H1 (cell line): ENCODE measurements at regions not wholly inside any gene's neighbourhood (a gene's known extent, or its start where the extent isn't known, plus 50 kb on each side); places are given as distances from the start of the nearest gene placed in this dataset.

Source experiments
- CTCF ChIA-PET: fragments of 300-600 bp; sonication (Branson Sonifier 250); formaldehyde crosslinking; loops from one replicate; lab custom pipeline; 2021; ENCODE audit not compliant: partially characterized antibody; lab: Charles Lee
- POLR2A ChIA-PET: fragments of 300-600 bp; sonication (Branson Sonifier 250); formaldehyde crosslinking; loops from one replicate; lab custom pipeline; 2021; ENCODE audit warnings: inconsistent platforms; ENCODE audit not compliant: partially characterized antibody; lab: Charles Lee
- DNase-seq, 2 experiments: peaks; one replicate each; pipeline versions ENCODE4 v3.0.0 to v3.0.0-alpha.2; 2010 to 2022; ENCODE audit warnings: low spot score in 2 of 2, low read depth in 1 of 2, mixed read lengths in 1 of 2
- FAIRE-seq: peaks from 2 replicates; lab custom pipeline; 2011; peaks lifted over from hg19 to GRCh38; lab: Jason Lieb, UNC
- H2AFZ ChIP-seq: 2 replicates; pipeline ENCODE4 v1.8.1; 2012; ENCODE audit warnings: low read length, inconsistent platforms
- H2AK5ac ChIP-seq: 2 replicates; pipeline ENCODE4 v1.6.1; 2013; ENCODE audit warnings: low read depth, low read length
- H2BK120ac ChIP-seq: replicated peaks from 2 replicates; pipeline ENCODE3; 2013; ENCODE audit warnings: low read depth, low read length, inconsistent platforms
- H2BK12ac ChIP-seq: 2 replicates; pipeline ENCODE4 v1.6.1; 2013; ENCODE audit warnings: low read depth, low read length
- H2BK15ac ChIP-seq: 2 replicates; pipeline ENCODE4 v1.6.1; 2013; ENCODE audit warnings: low read length
- H2BK20ac ChIP-seq: 2 replicates; pipeline ENCODE4 v1.6.1; 2013; ENCODE audit warnings: low read length
- H2BK5ac ChIP-seq: 2 replicates; pipeline ENCODE4 v1.6.1; 2013; ENCODE audit warnings: low read depth, low read length
- H3K14ac ChIP-seq: 2 replicates; pipeline ENCODE4 v1.6.1; 2013; ENCODE audit warnings: inconsistent platforms; ENCODE audit not compliant: insufficient read length
- H3K18ac ChIP-seq: 2 replicates; pipeline ENCODE4 v1.6.1; 2013; ENCODE audit warnings: low read length; ENCODE audit errors: extremely low read depth
- H3K23ac ChIP-seq: 2 replicates; pipeline ENCODE4 v1.6.1; 2013; ENCODE audit warnings: inconsistent platforms; ENCODE audit not compliant: insufficient read length
- H3K23me2 ChIP-seq: 2 replicates; pipeline ENCODE4 v1.6.1; 2013; ENCODE audit warnings: low read depth, low read length
- H3K27ac ChIP-seq: 2 replicates; pipeline ENCODE4 v1.6.1; 2011; ENCODE audit warnings: low read depth, low read length, inconsistent platforms
- H3K27me3 ChIP-seq, 4 experiments: replicated peaks in 1 of 4; 1 replicate in 1 of 4; 2 replicates in 3 of 4; pipeline versions ENCODE4 v1.6.1 to v1.8.1; 2011 to 2013; ENCODE audit warnings: low read length in 3 of 4, mild to moderate bottlenecking in 3 of 4, inconsistent platforms in 2 of 4, mixed read lengths in 2 of 4, moderate library complexity in 1 of 4; ENCODE audit not compliant: control insufficient read depth in 3 of 4, insufficient read depth in 3 of 4; ENCODE audit errors: extremely low read depth in 1 of 4
- H3K36me3 ChIP-seq, 4 experiments: 2 replicates each; pipeline versions ENCODE4 v1.6.1 to v1.8.1; 2011 to 2013; ENCODE audit warnings: mild to moderate bottlenecking in 4 of 4, low read length in 3 of 4, moderate library complexity in 2 of 4, control low read depth in 1 of 4, inconsistent platforms in 1 of 4; ENCODE audit not compliant: insufficient read depth in 4 of 4, control insufficient read depth in 2 of 4
- H3K4ac ChIP-seq: replicated peaks from 2 replicates; pipeline ENCODE3; 2013; ENCODE audit warnings: low read length, low read depth, mixed read lengths, inconsistent platforms; ENCODE audit not compliant: insufficient read length
- H3K4me1 ChIP-seq, 4 experiments: replicated peaks in 1 of 4; 1 replicate in 1 of 4; 2 replicates in 3 of 4; pipeline versions ENCODE4 v1.6.1 to v1.8.1; 2011 to 2013; ENCODE audit warnings: low read length in 3 of 4, inconsistent platforms in 2 of 4, mixed read lengths in 1 of 4; ENCODE audit not compliant: insufficient read depth in 4 of 4, control insufficient read depth in 3 of 4
- H3K4me2 ChIP-seq, 2 experiments: 2 replicates each; pipeline versions ENCODE4 v1.6.1 to v1.8.1; 2011 to 2013; ENCODE audit warnings: low read depth in 2 of 2, low read length in 2 of 2, control low read depth in 1 of 2, inconsistent platforms in 1 of 2, mild to moderate bottlenecking in 1 of 2; ENCODE audit not compliant: insufficient read depth in 1 of 2
- H3K4me3 ChIP-seq, 4 experiments: fragments of 200-600, 300-600 bp in 1 of 4; sonication (generic), shearing (Covaris generic), sonication (Bioruptor Twin) in 1 of 4; 2 replicates each; pipeline versions ENCODE4 v1.5.1 to v1.8.1; 2011 to 2016; ENCODE audit warnings: low read length in 4 of 4, low read depth in 3 of 4, control low read depth in 2 of 4, inconsistent platforms in 2 of 4, mild to moderate bottlenecking in 2 of 4, mixed read lengths in 1 of 4, moderate library complexity in 1 of 4; ENCODE audit not compliant: insufficient read depth in 2 of 4; ENCODE audit errors: extremely low read depth in 1 of 4
- H3K56ac ChIP-seq: replicated peaks from 2 replicates; pipeline ENCODE3; 2013; ENCODE audit warnings: low read depth, mild to moderate bottlenecking, mixed read lengths, low read length, inconsistent platforms; ENCODE audit not compliant: insufficient read length
- H3K79me1 ChIP-seq: 2 replicates; pipeline ENCODE4 v1.6.1; 2013; ENCODE audit warnings: low read depth, low read length, control low read depth
- H3K79me2 ChIP-seq, 2 experiments: 2 replicates each; pipeline versions ENCODE4 v1.6.1 to v1.8.1; 2012 to 2013; ENCODE audit warnings: low read length in 2 of 2, mild to moderate bottlenecking in 2 of 2, inconsistent platforms in 1 of 2; ENCODE audit not compliant: insufficient read depth in 2 of 2, control insufficient read depth in 1 of 2
- H3K9ac ChIP-seq, 4 experiments: replicated peaks in 1 of 4; 1 replicate in 1 of 4; 2 replicates in 3 of 4; pipeline versions ENCODE4 v1.6.1 to v1.8.1; 2011 to 2013; ENCODE audit warnings: low read depth in 3 of 4, low read length in 3 of 4, control low read depth in 2 of 4, mild to moderate bottlenecking in 2 of 4, moderate library complexity in 2 of 4, inconsistent platforms in 1 of 4; ENCODE audit errors: extremely low read depth in 1 of 4
- H3K9me3 ChIP-seq, 2 experiments: 2 replicates each; pipeline versions ENCODE4 v1.6.1 to v1.8.1; 2012 to 2013; ENCODE audit warnings: mild to moderate bottlenecking in 2 of 2, moderate library complexity in 2 of 2, control low read depth in 1 of 2, inconsistent platforms in 1 of 2, low read depth in 1 of 2, low read length in 1 of 2, mixed read lengths in 1 of 2; ENCODE audit not compliant: insufficient read depth in 2 of 2
- H4K20me1 ChIP-seq, 2 experiments: replicated peaks in 1 of 2; 2 replicates each; pipeline versions ENCODE3 to v1.8.1; 2011 to 2013; ENCODE audit warnings: inconsistent platforms in 2 of 2, low read length in 2 of 2, mild to moderate bottlenecking in 1 of 2; ENCODE audit not compliant: insufficient read depth in 2 of 2, control insufficient read depth in 1 of 2
- H4K5ac ChIP-seq: 2 replicates; pipeline ENCODE4 v1.6.1; 2013; ENCODE audit warnings: low read length, low read depth, mixed read lengths, inconsistent platforms; ENCODE audit not compliant: insufficient read length
- H4K8ac ChIP-seq: 2 replicates; pipeline ENCODE4 v1.8.0; 2013; ENCODE audit warnings: mild to moderate bottlenecking, moderate library complexity, low read length, inconsistent platforms; ENCODE audit not compliant: insufficient read depth; ENCODE audit errors: extremely low read depth
- H4K91ac ChIP-seq: replicated peaks from 2 replicates; pipeline ENCODE3; 2013; ENCODE audit warnings: low read length, mixed read lengths, inconsistent platforms; ENCODE audit not compliant: insufficient read length
- BACH1 ChIP-seq: IDR thresholded peaks from 2 replicates; pipeline ENCODE4 v1.6.1; 2012; ENCODE audit warnings: low read length, improper control_type of control experiment
- EP300 ChIP-seq, 2 experiments: IDR thresholded peaks; 1 replicate in 1 of 2; 2 replicates in 1 of 2; pipeline ENCODE4 v1.6.1; 2011 to 2012; ENCODE audit warnings: low read depth in 2 of 2, low read length in 2 of 2, mild to moderate bottlenecking in 2 of 2, borderline replicate concordance in 1 of 2, inconsistent platforms in 1 of 2, moderate library complexity in 1 of 2
- EZH2 ChIP-seq: fragments of 200-600 bp; sonication (generic); IDR thresholded peaks from 2 replicates; pipeline ENCODE4 v1.7.1; 2012; ENCODE audit warnings: low read depth, mild to moderate bottlenecking, moderate library complexity, low read length, inconsistent platforms; ENCODE audit not compliant: severe bottlenecking
- GABPA ChIP-seq: IDR thresholded peaks from 2 replicates; pipeline ENCODE4 v1.6.1; 2011; ENCODE audit warnings: mild to moderate bottlenecking, low read length, moderate library complexity, borderline replicate concordance; ENCODE audit not compliant: insufficient read depth
- SIRT6 ChIP-seq: IDR thresholded peaks from one replicate; pipeline ENCODE4 v1.7.1; 2012; ENCODE audit warnings: low read length, inconsistent platforms
- SIX5 ChIP-seq: IDR thresholded peaks from 2 replicates; pipeline ENCODE4 v1.6.1; 2011; ENCODE audit warnings: mild to moderate bottlenecking, low read depth, low read length
- WGBS, 2 experiments: shearing (Covaris generic) in 1 of 2; methylation state at CpG; one replicate each; pipeline versions ENCODE4 v1.1.6 to v1.1.7; 2013 to 2015; ENCODE audit warnings: low lambda C conversion rate in 2 of 2, mixed read lengths in 2 of 2, inconsistent platforms in 1 of 2, low coverage in 1 of 2, missing lambda C conversion rate in 1 of 2; ENCODE audit not compliant: insufficient replicate concordance in 2 of 2, insufficient coverage in 1 of 2, insufficient read length in 1 of 2; ENCODE audit errors: extremely low coverage in 1 of 2, missing lambda C conversion rate in 1 of 2; 5-methylcytosine and 5-hydroxymethylcytosine counted together
- TF ChIP-seq, protein P1 (sequence below): IDR thresholded peaks from 2 replicates; pipeline ENCODE4 v1.6.1; 2012; ENCODE audit warnings: inconsistent platforms
- TF ChIP-seq, protein P2 (sequence below): IDR thresholded peaks from 2 replicates; pipeline ENCODE4 v1.6.1; 2011; ENCODE audit warnings: low read depth, mild to moderate bottlenecking, low read length; ENCODE audit not compliant: insufficient read depth
- TF ChIP-seq, protein P3 (sequence below): IDR thresholded peaks from 2 replicates; pipeline ENCODE4 v1.6.1; 2012; ENCODE audit warnings: low read length, inconsistent platforms

- Histone ChIP-seq H3K27me3 (no peaks in the 10 kb centered on the region), H3K9me3 (no peaks in the 10 kb centered on the region), H3K4me2 (no peak overlapping the region), H3K23ac (no peak overlapping the region), H2BK20ac (no peak overlapping the region), H3K4me1 (peaks cover 0 to 3% (median under 1%) of the 10 kb centered on the region in 4 experiments; a peak in 2 of 7 replicates), H3K56ac (no peak overlapping the region), H4K8ac (no peak overlapping the region; the same call in none of the 2 replicates), H4K20me1 (peaks cover 0 to 3% of the 10 kb centered on the region in 2 experiments), H3K9ac (no peak overlapping the region), H3K4me3 (no peak overlapping the region), H3K4ac (no peak overlapping the region), H2BK12ac (no peak overlapping the region), H3K79me2 (no peaks in the 10 kb centered on the region), H4K5ac (no peak overlapping the region), H2BK120ac (no peak overlapping the region), H2BK15ac (no peak overlapping the region), H3K36me3 (no peaks in the 10 kb centered on the region), H3K23me2 (no peaks in the 10 kb centered on the region), H3K14ac (no peak overlapping the region), H4K91ac (no peak overlapping the region), H2AK5ac (no peak overlapping the region), H3K27ac (no peak overlapping the region), H3K79me1 (no peaks in the 10 kb centered on the region), H3K18ac (no peak overlapping the region), H2BK5ac (no peak overlapping the region; the same call in 1 of the 2 replicates), H2AFZ (no peak overlapping the region; the same call in 1 of the 2 replicates)
- CTCF ChIA-PET, result interaction anchor here (0.6 to 1.6 kb wide), 11 partner anchors 23 to 358 kb away, joined by 3 to 4 read pairs (median 3); no protein-coding TSS in a partner anchor
- DNase-seq (no peak), FAIRE-seq (no peak)
- 84% methylated on average over 13 of the region's 13 CpGs; no CpG with 5 or more reads in 1 of the 2 experiments for WGBS, 2 experiments
- POLR2A ChIA-PET, result no interaction called here
- TF ChIP-seq SIX5, result no peak
- TF ChIP-seq EZH2, result no peak
- no peak for TF ChIP-seq BACH1
- TF ChIP-seq, protein P1, sequence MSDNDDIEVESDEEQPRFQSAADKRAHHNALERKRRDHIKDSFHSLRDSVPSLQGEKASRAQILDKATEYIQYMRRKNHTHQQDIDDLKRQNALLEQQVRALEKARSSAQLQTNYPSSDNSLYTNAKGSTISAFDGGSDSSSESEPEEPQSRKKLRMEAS, result no peak
- TF ChIP-seq GABPA, result no peak
- TF ChIP-seq SIRT6, result no peak
- TF ChIP-seq, protein P2, sequence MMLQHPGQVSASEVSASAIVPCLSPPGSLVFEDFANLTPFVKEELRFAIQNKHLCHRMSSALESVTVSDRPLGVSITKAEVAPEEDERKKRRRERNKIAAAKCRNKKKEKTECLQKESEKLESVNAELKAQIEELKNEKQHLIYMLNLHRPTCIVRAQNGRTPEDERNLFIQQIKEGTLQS, result no peak
- TF ChIP-seq, protein P3, sequence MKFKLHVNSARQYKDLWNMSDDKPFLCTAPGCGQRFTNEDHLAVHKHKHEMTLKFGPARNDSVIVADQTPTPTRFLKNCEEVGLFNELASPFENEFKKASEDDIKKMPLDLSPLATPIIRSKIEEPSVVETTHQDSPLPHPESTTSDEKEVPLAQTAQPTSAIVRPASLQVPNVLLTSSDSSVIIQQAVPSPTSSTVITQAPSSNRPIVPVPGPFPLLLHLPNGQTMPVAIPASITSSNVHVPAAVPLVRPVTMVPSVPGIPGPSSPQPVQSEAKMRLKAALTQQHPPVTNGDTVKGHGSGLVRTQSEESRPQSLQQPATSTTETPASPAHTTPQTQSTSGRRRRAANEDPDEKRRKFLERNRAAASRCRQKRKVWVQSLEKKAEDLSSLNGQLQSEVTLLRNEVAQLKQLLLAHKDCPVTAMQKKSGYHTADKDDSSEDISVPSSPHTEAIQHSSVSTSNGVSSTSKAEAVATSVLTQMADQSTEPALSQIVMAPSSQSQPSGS, result no peak
- TF ChIP-seq EP300 (IDR thresholded peaks at IDR 0.05; ENCODE audit: borderline replicate concordance in 1 of 2, low read depth in 2 of 2, low read length in 2 of 2), result no peak
Observed at GRCh38 chr1:25042331-25043227, 112.5 kb upstream of the RUNX3 start.
